GM13977 (cell line): ENCODE measurements at regions not wholly inside any gene's neighbourhood (a gene's known extent, or its start where the extent isn't known, plus 50 kb on each side); places are given as distances from the start of the nearest gene placed in this dataset.

Experiments used
- DNase-seq: peaks from one replicate; pipeline ENCODE4 v3.0.0; 2012; ENCODE audit warnings: low spot score
- CTCF ChIP-seq: IDR thresholded peaks from 2 replicates; pipeline ENCODE4 v1.5.1; 2012; ENCODE audit warnings: mild to moderate bottlenecking, control low read depth; ENCODE audit not compliant: insufficient read depth; ENCODE audit errors: extremely low read depth, missing control alignments
- in situ Hi-C: fragments of 300-500 bp; cut with MboI; formaldehyde crosslinking; loops from one replicate; pipeline ENCODE4 v1.12.0; 2022; ENCODE audit warnings: low sequenced_read_pairs, low pct_unique_long_range_greater_than_20kb, mixed read lengths, inconsistent platforms; ENCODE audit not compliant: unreplicated experiment

- TF ChIP-seq CTCF: no peak
- in situ Hi-C loops: no loop called here
- DNase-seq: no peak
Observed at GRCh38 chr2:41950666-41950960, 97.2 kb upstream of the PKDCC start.

GRCh38 chr2:41954304-41955291, 93.2 kb upstream of the PKDCC start:
- in situ Hi-C loops: no loop called here
- no peak for DNase-seq
- no peak for TF ChIP-seq CTCF

- TF ChIP-seq CTCF: no peak
- DNase-seq: no peak
- in situ Hi-C loops: no loop called here
Observed at GRCh38 chr2:41955316-41956043, 92.3 kb upstream of the PKDCC start.

- no peak for DNase-seq
- in situ Hi-C loops: no loop called here
- TF ChIP-seq CTCF: no peak
Observed at GRCh38 chr2:41957431-41957830, 90.4 kb upstream of the PKDCC start.

- TF ChIP-seq CTCF: no peak
- in situ Hi-C loops: no loop called here
- DNase-seq: no peak
Observed at GRCh38 chr2:41958251-41958650, 89.6 kb upstream of the PKDCC start.

GRCh38 chr2:41958775-41959174, 89.0 kb upstream of the PKDCC start:
- no peak for DNase-seq
- in situ Hi-C loops: no loop called here
- no peak for TF ChIP-seq CTCF
